Right lobe of liver (tissue), 4 donors: ENCODE measurements at regions not wholly inside any gene's neighbourhood (a gene's known extent, or its start where the extent isn't known, plus 50 kb on each side); places are given as distances from the start of the nearest gene placed in this dataset.
"Not testable (repeated sequence)": the region's sequence is repeated elsewhere in the genome, so short reads cannot be mapped to it uniquely, and the experiment has no call there.

Experiments
- CTCF ChIP-seq, 4 donors: fragments of 200-600 bp in 3 of 4; fragments of 450-650 bp in 1 of 4; IDR thresholded peaks; one replicate each; pipeline versions ENCODE4 v1.5.1 to v1.8.0; 2016 to 2022; ENCODE audit warnings: antibody characterized with exemption in 4 of 4, mild to moderate bottlenecking in 2 of 4
- POLR2A ChIP-seq: fragments of 450-650 bp; IDR thresholded peaks from one replicate; pipeline ENCODE4 v1.6.1; 2017; ENCODE audit warnings: antibody characterized with exemption, mild to moderate bottlenecking
- donor health status: DM: no; HTN: no; CAD: no.
- donor health status: DM: no; HTN: no; CAD: no.
- donor health status: DM: no; HTN: yes; CAD: no.

DNA sequence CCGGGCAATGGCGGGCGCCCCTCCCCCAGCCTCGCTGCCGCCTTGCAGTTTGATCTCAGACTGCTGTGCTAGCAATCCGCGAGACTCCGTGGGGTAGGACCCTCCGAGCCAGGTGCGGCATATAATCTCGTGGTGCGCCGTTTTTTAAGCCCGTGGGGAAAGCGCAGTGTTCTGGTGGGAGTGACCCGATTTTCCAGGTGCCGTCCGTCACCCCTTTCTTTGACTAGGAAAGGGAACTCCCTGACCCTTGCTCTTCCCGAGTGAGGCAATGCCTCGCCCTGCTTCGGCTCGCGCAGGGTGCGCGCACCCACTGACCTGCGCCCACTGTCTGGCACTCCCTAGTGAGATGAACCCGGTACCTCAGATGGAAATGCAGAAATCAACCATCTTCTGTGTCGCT lies 171.9 kb downstream of the GALR1 start:
- TF ChIP-seq CTCF (IDR thresholded peaks at IDR 0.05); POLR2A: not testable (repeated sequence)
